ENCODE measurements at regions not wholly inside any gene's neighbourhood (a gene's known extent, or its start where the extent isn't known, plus 50 kb on each side); places are given as distances from the start of the nearest gene placed in this dataset.

GRCh38 chrX:3175659-3176438 is 134.6 kb downstream of the ARSF start:
- TF ChIP-seq TAF1 (IDR thresholded peaks at IDR 0.05; ENCODE audit: low read depth), result no peak
- TF ChIP-seq TCF12 (IDR thresholded peaks at IDR 0.05; ENCODE audit: low read depth), result no peak
- no peak for TF ChIP-seq CREB1 (IDR thresholded peaks at IDR 0.05; ENCODE audit: low read depth)
- TF ChIP-seq YY1 (IDR thresholded peaks at IDR 0.05; ENCODE audit: low read depth), result no peak
- no peak for TF ChIP-seq TEAD4 (IDR thresholded peaks at IDR 0.05)
- no peak for TF ChIP-seq REST (IDR thresholded peaks at IDR 0.05; ENCODE audit: low read depth)
- no peak for TF ChIP-seq MAX (IDR thresholded peaks at IDR 0.05)
- no peak for TF ChIP-seq EP300 (IDR thresholded peaks at IDR 0.05; ENCODE audit: borderline replicate concordance)
- TF ChIP-seq NFIC (IDR thresholded peaks at IDR 0.05), result no peak
- no peak for TF ChIP-seq EGR1 (IDR thresholded peaks at IDR 0.05)
- no peak for TF ChIP-seq ZBTB7A (IDR thresholded peaks at IDR 0.05; ENCODE audit: low read depth)
- no peak for TF ChIP-seq FOXM1 (IDR thresholded peaks at IDR 0.05; ENCODE audit: borderline replicate concordance, low read depth)
- no peak for TF ChIP-seq USF1 (IDR thresholded peaks at IDR 0.05)
- TF ChIP-seq CEBPB (IDR thresholded peaks at IDR 0.05), result no peak
- TF ChIP-seq RAD21 (IDR thresholded peaks at IDR 0.05; ENCODE audit: low read depth), result no peak

- TF ChIP-seq CEBPB (IDR thresholded peaks at IDR 0.05) (no peak), RAD21 (IDR thresholded peaks at IDR 0.05; ENCODE audit: low read depth) (no peak), EP300 (IDR thresholded peaks at IDR 0.05; ENCODE audit: borderline replicate concordance) (no peak), REST (IDR thresholded peaks at IDR 0.05; ENCODE audit: low read depth) (no peak), YY1 (IDR thresholded peaks at IDR 0.05; ENCODE audit: low read depth) (no peak), MAX (IDR thresholded peaks at IDR 0.05) (no peak), NFIC (IDR thresholded peaks at IDR 0.05) (no peak), ZBTB7A (IDR thresholded peaks at IDR 0.05; ENCODE audit: low read depth) (no peak), EGR1 (IDR thresholded peaks at IDR 0.05) (no peak), TAF1 (IDR thresholded peaks at IDR 0.05; ENCODE audit: low read depth) (no peak), FOXM1 (IDR thresholded peaks at IDR 0.05; ENCODE audit: borderline replicate concordance, low read depth) (no peak), TEAD4 (IDR thresholded peaks at IDR 0.05) (no peak), CREB1 (IDR thresholded peaks at IDR 0.05; ENCODE audit: low read depth) (no peak), USF1 (IDR thresholded peaks at IDR 0.05) (no peak), TCF12 (IDR thresholded peaks at IDR 0.05; ENCODE audit: low read depth) (no peak)
These were observed 128.2 kb downstream of the ARSF start for GRCh38 chrX:3169421-3169820.

GRCh38 chrX:3167771-3168170 is 126.5 kb downstream of the ARSF start:
- TF ChIP-seq YY1 (IDR thresholded peaks at IDR 0.05; ENCODE audit: low read depth) (no peak), FOXM1 (IDR thresholded peaks at IDR 0.05; ENCODE audit: borderline replicate concordance, low read depth) (no peak), CREB1 (IDR thresholded peaks at IDR 0.05; ENCODE audit: low read depth) (no peak), EGR1 (IDR thresholded peaks at IDR 0.05) (no peak), MAX (IDR thresholded peaks at IDR 0.05) (no peak), EP300 (IDR thresholded peaks at IDR 0.05; ENCODE audit: borderline replicate concordance) (no peak), CEBPB (IDR thresholded peaks at IDR 0.05) (no peak), TCF12 (IDR thresholded peaks at IDR 0.05; ENCODE audit: low read depth) (no peak), NFIC (IDR thresholded peaks at IDR 0.05) (no peak), USF1 (IDR thresholded peaks at IDR 0.05) (no peak), TAF1 (IDR thresholded peaks at IDR 0.05; ENCODE audit: low read depth) (no peak), RAD21 (IDR thresholded peaks at IDR 0.05; ENCODE audit: low read depth) (no peak), REST (IDR thresholded peaks at IDR 0.05; ENCODE audit: low read depth) (no peak), TEAD4 (IDR thresholded peaks at IDR 0.05) (no peak)

Measured in Ishikawa (cell line).